MCF 10A (cell line): ENCODE measurements at regions not wholly inside any gene's neighbourhood (a gene's known extent, or its start where the extent isn't known, plus 50 kb on each side); places are given as distances from the start of the nearest gene placed in this dataset.

ENCODE experiments used
- BruUV-seq: library from RNA; stranded (reverse); fragments of 400-500 nt; replicated peaks from 2 replicates; lab custom pipeline; 2021; lab: Mats Ljungman, UMichigan
- CTCF ChIA-PET: fragments of 300-600 bp; sonication (Branson Sonifier 250); formaldehyde crosslinking; extraction: SDS; loops from one replicate; lab custom pipeline; 2021; ENCODE audit warnings: antibody characterized with exemption, inconsistent platforms; lab: Yijun Ruan, JAX
- POLR2A ChIA-PET: fragments of 300-600, 350-650 bp; sonication (Branson Sonifier 250); formaldehyde crosslinking; extraction: SDS; loops from one replicate; lab custom pipeline; 2020; ENCODE audit warnings: antibody characterized with exemption, inconsistent platforms; lab: Yijun Ruan, JAX
- DNase-seq: peaks from one replicate; pipeline ENCODE4 v3.0.0-alpha.2; 2018; ENCODE audit not compliant: unreplicated experiment
- H3K27ac Mint-ChIP-seq: one replicate; pipeline ENCODE4 v1.8.0; 2022; ENCODE audit warnings: mild to moderate bottlenecking, low read depth, mixed read lengths; ENCODE audit not compliant: unreplicated experiment
- H3K27me3 Mint-ChIP-seq: one replicate; pipeline ENCODE4 v1.8.0; 2022; ENCODE audit warnings: mixed read lengths; ENCODE audit not compliant: insufficient read depth, unreplicated experiment
- H3K36me3 Mint-ChIP-seq: one replicate; pipeline ENCODE4 v1.8.0; 2022; ENCODE audit warnings: mild to moderate bottlenecking, moderate library complexity, mixed read lengths; ENCODE audit not compliant: insufficient read depth, unreplicated experiment
- H3K4me1 Mint-ChIP-seq: one replicate; pipeline ENCODE4 v1.8.0; 2022; ENCODE audit warnings: mixed read lengths; ENCODE audit not compliant: insufficient read depth, unreplicated experiment
- H3K4me3 Mint-ChIP-seq: one replicate; pipeline ENCODE4 v1.8.0; 2022; ENCODE audit warnings: mild to moderate bottlenecking, moderate library complexity, mixed read lengths; ENCODE audit not compliant: unreplicated experiment
- H3K9me3 Mint-ChIP-seq: one replicate; pipeline ENCODE4 v1.8.0; 2022; ENCODE audit warnings: mixed read lengths; ENCODE audit not compliant: unreplicated experiment
- CTCF ChIP-seq: fragments of 200-600 bp; IDR thresholded peaks from one replicate; pipeline ENCODE4 v1.8.0; 2022; ENCODE audit warnings: antibody characterized with exemption, mild to moderate bottlenecking; ENCODE audit not compliant: unreplicated experiment
- intact Hi-C: fragments of 100-400 bp; cut with micrococcal nuclease; formaldehyde crosslinking; loops from 2 replicates; pipeline ENCODE4 v1.14.1; 2022

GRCh38 chrX:77143907-77144306, 303.3 kb upstream of the FGF16 start:
- Mint-ChIP-seq H3K9me3 (peaks cover 21% of the 10 kb centered on the region), H3K27ac (no peak overlapping the region), H3K4me3 (no peak overlapping the region), H3K27me3 (no peaks in the 10 kb centered on the region), H3K36me3 (no peaks in the 10 kb centered on the region), H3K4me1 (no peaks in the 10 kb centered on the region)
- no peak for TF ChIP-seq CTCF
- intact Hi-C loops = no loop called here
- CTCF ChIA-PET = interaction anchor here (0.7 kb wide), 1 partner anchor 453 kb away, joined by 5 read pairs; no protein-coding TSS in a partner anchor
- no peak for DNase-seq
- POLR2A ChIA-PET = no interaction called here
- BruUV-seq = no TSS peak

- intact Hi-C loops = no loop called here
- CTCF ChIA-PET = no interaction called here
- peak; percentile 16 for TF ChIP-seq CTCF
- no peaks in the 10 kb centered on the region for H3K4me1 Mint-ChIP-seq
- no peak for DNase-seq
- no peaks in the 10 kb centered on the region for H3K27me3 Mint-ChIP-seq
- POLR2A ChIA-PET = no interaction called here
- BruUV-seq = no TSS peak
- H3K27ac Mint-ChIP-seq = no peak overlapping the region
- H3K9me3 Mint-ChIP-seq = peaks cover 37% of the 10 kb centered on the region
- H3K4me3 Mint-ChIP-seq = no peak overlapping the region
- H3K36me3 Mint-ChIP-seq = no peaks in the 10 kb centered on the region
These were observed 286.9 kb upstream of the FGF16 start for GRCh38 chrX:77160301-77160700.

GRCh38 chrX:77162777-77163176, 284.4 kb upstream of the FGF16 start:
- H3K27me3 Mint-ChIP-seq = no peaks in the 10 kb centered on the region
- H3K27ac Mint-ChIP-seq = no peak overlapping the region
- no peak for DNase-seq
- ChIA-PET CTCF (no interaction called here), POLR2A (no interaction called here)
- peaks cover 37% of the 10 kb centered on the region for H3K9me3 Mint-ChIP-seq
- H3K4me3 Mint-ChIP-seq = no peak overlapping the region
- intact Hi-C loops = no loop called here
- TF ChIP-seq CTCF = no peak
- no TSS peak for BruUV-seq
- no peaks in the 10 kb centered on the region for H3K4me1 Mint-ChIP-seq
- H3K36me3 Mint-ChIP-seq = no peaks in the 10 kb centered on the region

- H3K27me3 Mint-ChIP-seq = no peaks in the 10 kb centered on the region
- BruUV-seq = no TSS peak
- H3K27ac Mint-ChIP-seq = no peak overlapping the region
- peak; percentile 57 for DNase-seq
- no peaks in the 10 kb centered on the region for H3K36me3 Mint-ChIP-seq
- intact Hi-C loops = no loop called here
- ChIA-PET CTCF (interaction anchor here (0.8 kb wide), 1 partner anchor 10 kb away, joined by 4 read pairs; no protein-coding TSS in a partner anchor), POLR2A (no interaction called here)
- no peaks in the 10 kb centered on the region for H3K4me1 Mint-ChIP-seq
- no peak for TF ChIP-seq CTCF
- peaks cover 25% of the 10 kb centered on the region for H3K9me3 Mint-ChIP-seq
- H3K4me3 Mint-ChIP-seq = no peak overlapping the region
These were observed 279.2 kb upstream of the FGF16 start for GRCh38 chrX:77167993-77168392.
